22Rv1 (cell line): ENCODE measurements at regions not wholly inside any gene's neighbourhood (a gene's known extent, or its start where the extent isn't known, plus 50 kb on each side); places are given as distances from the start of the nearest gene placed in this dataset.
"Not testable (repeated sequence)": the region's sequence is repeated elsewhere in the genome, so short reads cannot be mapped to it uniquely, and the experiment has no call there.

ENCODE experiments used
- ZFX ChIP-seq: fragments of 450-650 bp; IDR thresholded peaks from 2 replicates; pipeline ENCODE4 v1.6.1; 2017; ENCODE audit warnings: antibody characterized with exemption, borderline replicate concordance
- TF ChIP-seq, protein P1 (sequence below): fragments of 450-650 bp; IDR thresholded peaks from 2 replicates; pipeline ENCODE4 v1.5.1; 2017; ENCODE audit warnings: mild to moderate bottlenecking

DNA sequence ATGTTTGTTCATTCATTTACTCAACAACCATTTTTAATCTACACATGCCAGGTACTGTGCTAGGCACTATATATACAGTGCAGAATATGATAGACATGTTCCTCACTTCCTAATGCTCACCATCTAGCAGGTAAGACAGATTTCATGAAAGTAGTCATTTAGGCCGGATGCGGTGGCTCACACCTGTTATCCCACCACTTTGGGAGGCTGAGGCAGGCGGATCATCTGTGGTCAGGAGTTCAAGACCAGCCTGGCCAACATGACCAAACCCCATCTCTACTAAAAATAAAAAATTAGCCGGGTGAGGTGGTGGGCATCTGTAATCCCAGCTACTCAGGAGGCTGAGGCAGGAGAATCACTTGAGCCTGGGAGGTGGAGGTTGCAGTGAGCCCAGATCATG lies 71.9 kb upstream of the GJB6 start:
- TF ChIP-seq, protein P1, sequence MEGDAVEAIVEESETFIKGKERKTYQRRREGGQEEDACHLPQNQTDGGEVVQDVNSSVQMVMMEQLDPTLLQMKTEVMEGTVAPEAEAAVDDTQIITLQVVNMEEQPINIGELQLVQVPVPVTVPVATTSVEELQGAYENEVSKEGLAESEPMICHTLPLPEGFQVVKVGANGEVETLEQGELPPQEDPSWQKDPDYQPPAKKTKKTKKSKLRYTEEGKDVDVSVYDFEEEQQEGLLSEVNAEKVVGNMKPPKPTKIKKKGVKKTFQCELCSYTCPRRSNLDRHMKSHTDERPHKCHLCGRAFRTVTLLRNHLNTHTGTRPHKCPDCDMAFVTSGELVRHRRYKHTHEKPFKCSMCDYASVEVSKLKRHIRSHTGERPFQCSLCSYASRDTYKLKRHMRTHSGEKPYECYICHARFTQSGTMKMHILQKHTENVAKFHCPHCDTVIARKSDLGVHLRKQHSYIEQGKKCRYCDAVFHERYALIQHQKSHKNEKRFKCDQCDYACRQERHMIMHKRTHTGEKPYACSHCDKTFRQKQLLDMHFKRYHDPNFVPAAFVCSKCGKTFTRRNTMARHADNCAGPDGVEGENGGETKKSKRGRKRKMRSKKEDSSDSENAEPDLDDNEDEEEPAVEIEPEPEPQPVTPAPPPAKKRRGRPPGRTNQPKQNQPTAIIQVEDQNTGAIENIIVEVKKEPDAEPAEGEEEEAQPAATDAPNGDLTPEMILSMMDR: not testable (repeated sequence)
- TF ChIP-seq ZFX: not testable (repeated sequence)
